HepG2 (cell line): ENCODE measurements at regions not wholly inside any gene's neighbourhood (a gene's known extent, or its start where the extent isn't known, plus 50 kb on each side); places are given as distances from the start of the nearest gene placed in this dataset.

ENCODE experiments used
- ATAC-seq: fragments of 200-7000 bp; cut with Tn5 transposase; 3 replicates; pipeline ENCODE4 v1.9.1; 2020; ENCODE audit warnings: mild to moderate bottlenecking, moderate library complexity
- BruUV-seq: library from RNA; stranded (reverse); fragments of 400-500 nt; replicated peaks from 2 replicates; lab custom pipeline; 2021; lab: Mats Ljungman, UMichigan
- CTCF ChIA-PET: fragments of 300-600 bp; formaldehyde crosslinking; extraction: SDS; loops from one replicate; lab custom pipeline; 2021; ENCODE audit warnings: low total read pairs, inconsistent platforms, low intra/inter-chr PET ratio; lab: Yijun Ruan, JAX
- POLR2A ChIA-PET: fragments of 350-600 bp; sonication (Branson Sonifier 250); formaldehyde crosslinking; loops from one replicate; lab custom pipeline; 2020; ENCODE audit warnings: antibody characterized with exemption, inconsistent platforms; lab: Yijun Ruan, JAX
- DNase-seq: peaks from one replicate; pipeline ENCODE4 v3.0.0-alpha.2; 2015; ENCODE audit warnings: low spot score
- FAIRE-seq: peaks from 3 replicates; lab custom pipeline; 2011; peaks lifted over from hg19 to GRCh38; lab: Jason Lieb, UNC
- H2AFZ ChIP-seq: one replicate; pipeline ENCODE4 v1.6.1; 2011; ENCODE audit warnings: low read length, inconsistent platforms
- H3K27ac ChIP-seq: fragments of 300-600 bp; 3 replicates; pipeline ENCODE4 v1.8.0; 2011; ENCODE audit warnings: mixed run types, mild to moderate bottlenecking, mixed read lengths, low read length, inconsistent platforms; ENCODE audit not compliant: insufficient read depth; ENCODE audit errors: extremely low read length
- H3K27me3 ChIP-seq, 2 experiments: fragments of 200-600 bp in 1 of 2; 2 replicates in 1 of 2; 3 replicates in 1 of 2; pipeline versions ENCODE4 v1.6.0 to v1.8.0; 2011; ENCODE audit warnings: low read length in 2 of 2, mild to moderate bottlenecking in 2 of 2, moderate library complexity in 2 of 2, inconsistent platforms in 1 of 2; ENCODE audit not compliant: insufficient read depth in 2 of 2, control insufficient read depth in 1 of 2
- H3K36me3 ChIP-seq, 2 experiments: fragments of 200-600 bp in 1 of 2; replicated peaks in 1 of 2; 2 replicates in 1 of 2; 3 replicates in 1 of 2; pipeline versions ENCODE4 v1.5.1 to v1.8.0; 2011; ENCODE audit warnings: low read length in 2 of 2, inconsistent platforms in 1 of 2; ENCODE audit not compliant: insufficient read depth in 2 of 2, control insufficient read depth in 1 of 2
- H3K4me1 ChIP-seq: 2 replicates; pipeline ENCODE4 v1.5.1; 2012; ENCODE audit warnings: low read length, inconsistent platforms; ENCODE audit not compliant: insufficient read depth
- H3K4me2 ChIP-seq: 2 replicates; pipeline ENCODE4 v1.6.0; 2011; ENCODE audit warnings: low read depth, low read length, inconsistent platforms
- H3K4me3 ChIP-seq, 3 experiments: fragments of 200-600 bp in 1 of 3; sonication (generic), shearing (Covaris generic) in 1 of 3; replicated peaks in 1 of 3; 2 replicates each; pipeline ENCODE4 v1.5.1; 2011 to 2016; ENCODE audit warnings: low read length in 3 of 3, inconsistent platforms in 2 of 3, low read depth in 2 of 3, mild to moderate bottlenecking in 2 of 3, control low read depth in 1 of 3, mixed read lengths in 1 of 3; ENCODE audit not compliant: insufficient read depth in 1 of 3
- H3K79me2 ChIP-seq: one replicate; pipeline ENCODE4 v1.6.1; 2011; ENCODE audit warnings: low read length, inconsistent platforms; ENCODE audit not compliant: insufficient read depth
- H3K9ac ChIP-seq: 2 replicates; pipeline ENCODE4 v1.6.0; 2011; ENCODE audit warnings: mild to moderate bottlenecking, low read depth, low read length, inconsistent platforms; ENCODE audit not compliant: insufficient read depth
- H3K9me3 ChIP-seq: 2 replicates; pipeline ENCODE4 v1.5.1; 2012; ENCODE audit warnings: mild to moderate bottlenecking, low read length
- H4K20me1 ChIP-seq: 2 replicates; pipeline ENCODE4 v1.6.0; 2011; ENCODE audit warnings: inconsistent platforms, mild to moderate bottlenecking, low read length, moderate library complexity; ENCODE audit not compliant: insufficient read depth
- CREBL2 ChIP-seq: sonication (generic); formaldehyde crosslinking; IDR thresholded peaks from 2 replicates; pipeline ENCODE4 v1.8.1; 2023; ENCODE audit warnings: missing genetic modification reagents, mild to moderate bottlenecking, borderline replicate concordance
- DPF2 ChIP-seq: sonication (generic); formaldehyde crosslinking; IDR thresholded peaks from 2 replicates; pipeline ENCODE4 v1.4.0; 2020; ENCODE audit warnings: mild to moderate bottlenecking, low read depth, missing genetic modification reagents, borderline replicate concordance
- JDP2 ChIP-seq: sonication (generic); formaldehyde crosslinking; IDR thresholded peaks from 2 replicates; pipeline ENCODE4 v1.8.1; 2022; ENCODE audit warnings: missing genetic modification reagents, borderline replicate concordance
- KDM2A ChIP-seq: sonication (generic); formaldehyde crosslinking; IDR thresholded peaks from 2 replicates; pipeline ENCODE4 v1.4.0; 2020; ENCODE audit warnings: low read depth, missing genetic modification reagents, borderline replicate concordance
- KLF16 ChIP-seq, 2 experiments: sonication (generic) in 1 of 2; formaldehyde crosslinking in 1 of 2; IDR thresholded peaks; 2 replicates each; pipeline versions ENCODE4 v1.6.1 to v1.8.0; 2016 to 2023; ENCODE audit warnings: missing genetic modification reagents in 2 of 2, missing compliant biosample characterization in 1 of 2
- POGZ ChIP-seq: sonication (generic); formaldehyde crosslinking; IDR thresholded peaks from 2 replicates; pipeline ENCODE4 v1.4.0; 2020; ENCODE audit warnings: mild to moderate bottlenecking, missing genetic modification reagents
- STAT6 ChIP-seq: sonication (generic); formaldehyde crosslinking; IDR thresholded peaks from 2 replicates; pipeline ENCODE4 v1.4.0; 2020; ENCODE audit warnings: missing genetic modification reagents, mild to moderate bottlenecking, borderline replicate concordance
- TARDBP ChIP-seq: sonication (generic); formaldehyde crosslinking; IDR thresholded peaks from 2 replicates; pipeline ENCODE4 v1.8.0; 2022; ENCODE audit warnings: mild to moderate bottlenecking, missing genetic modification reagents
- ZKSCAN5 ChIP-seq: sonication (generic); formaldehyde crosslinking; IDR thresholded peaks from 2 replicates; pipeline ENCODE4 v1.5.1; 2020; ENCODE audit warnings: mild to moderate bottlenecking, missing genetic modification reagents
- ZMAT3 ChIP-seq: sonication (generic); formaldehyde crosslinking; conservative IDR thresholded peaks from 2 replicates; pipeline ENCODE4 v1.7.0; 2021; ENCODE audit warnings: missing genetic modification reagents
- ZMYM2 ChIP-seq: sonication (generic); formaldehyde crosslinking; IDR thresholded peaks from 2 replicates; pipeline ENCODE4 v1.8.0; 2022; ENCODE audit warnings: mild to moderate bottlenecking, missing genetic modification reagents
- ZNF230 ChIP-seq: sonication (generic); formaldehyde crosslinking; IDR thresholded peaks from 2 replicates; pipeline ENCODE4 v1.4.0; 2020; ENCODE audit warnings: mild to moderate bottlenecking, missing genetic modification reagents
- ZNF234 ChIP-seq: sonication (generic); formaldehyde crosslinking; conservative IDR thresholded peaks from 2 replicates; pipeline ENCODE4 v1.5.1; 2020; ENCODE audit warnings: mild to moderate bottlenecking, missing genetic modification reagents
- ZNF547 ChIP-seq: sonication (generic); formaldehyde crosslinking; IDR thresholded peaks from 2 replicates; pipeline ENCODE4 v1.5.1; 2020; ENCODE audit warnings: mild to moderate bottlenecking, missing genetic modification reagents
- ZUFSP ChIP-seq: sonication (generic); formaldehyde crosslinking; IDR thresholded peaks from 2 replicates; pipeline ENCODE4 v1.9.0; 2021; ENCODE audit warnings: missing genetic modification reagents, mild to moderate bottlenecking, borderline replicate concordance
- WGBS: methylation state at CpG from one replicate; pipeline ENCODE4 v1.1.6; 2017; ENCODE audit warnings: low lambda C conversion rate; 5-methylcytosine and 5-hydroxymethylcytosine counted together
- in situ Hi-C: cut with HindIII; loops from 2 replicates; pipeline ENCODE4 v1.10.0; 2017; ENCODE audit warnings: low pct_unique_long_range_greater_than_20kb; ENCODE audit not compliant: extremely low pct_ligation_motif_present
- intact Hi-C: fragments of 100-400 bp; cut with micrococcal nuclease; formaldehyde crosslinking; loops from one replicate; pipeline ENCODE4 v1.10.0; 2022; ENCODE audit not compliant: unreplicated experiment
- TF ChIP-seq, protein P1 (sequence below): sonication (generic); formaldehyde crosslinking; IDR thresholded peaks from 2 replicates; pipeline ENCODE4 v1.8.1; 2023; ENCODE audit warnings: mild to moderate bottlenecking, inconsistent platforms, moderate library complexity, missing genetic modification reagents, borderline replicate concordance
- TF ChIP-seq, protein P2 (sequence below): sonication (generic); formaldehyde crosslinking; IDR thresholded peaks from 2 replicates; pipeline ENCODE4 v1.5.1; 2020; ENCODE audit warnings: mild to moderate bottlenecking, missing genetic modification reagents, moderate library complexity

GRCh38 chr4:112075906-112076305 is 69.3 kb upstream of the FAM241A start:
- POLR2A ChIA-PET = no interaction called here
- no peak for TF ChIP-seq ZMAT3 (CRISPR knock-in tag)
- no peak for TF ChIP-seq ZKSCAN5 (CRISPR knock-in tag)
- TF ChIP-seq KDM2A (CRISPR knock-in tag) = no peak
- TF ChIP-seq ZMYM2 = no peak
- no peak for TF ChIP-seq ZNF234 (CRISPR knock-in tag)
- no peak for TF ChIP-seq ZNF547 (CRISPR knock-in tag)
- TF ChIP-seq STAT6 = no peak
- TF ChIP-seq, protein P1, sequence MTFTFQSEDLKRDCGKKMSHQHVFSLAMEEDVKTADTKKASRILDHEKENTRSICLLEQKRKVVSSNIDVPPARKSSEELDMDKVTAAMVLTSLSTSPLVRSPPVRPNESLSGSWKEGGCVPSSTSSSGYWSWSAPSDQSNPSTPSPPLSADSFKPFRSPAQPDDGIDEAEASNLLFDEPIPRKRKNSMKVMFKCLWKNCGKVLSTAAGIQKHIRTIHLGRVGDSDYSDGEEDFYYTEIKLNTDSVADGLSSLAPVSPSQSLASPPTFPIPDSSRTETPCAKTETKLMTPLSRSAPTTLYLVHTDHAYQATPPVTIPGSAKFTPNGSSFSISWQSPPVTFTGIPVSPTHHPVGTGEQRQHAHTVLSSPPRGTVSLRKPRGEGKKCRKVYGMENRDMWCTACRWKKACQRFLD (CRISPR knock-in tag) = no peak
- no peak for TF ChIP-seq DPF2 (CRISPR knock-in tag)
- no peak for TF ChIP-seq CREBL2
- no peak for TF ChIP-seq ZUFSP (CRISPR knock-in tag)
- TF ChIP-seq POGZ (CRISPR knock-in tag) = no peak
- no peak for TF ChIP-seq TARDBP (CRISPR knock-in tag)
- TF ChIP-seq, protein P2, sequence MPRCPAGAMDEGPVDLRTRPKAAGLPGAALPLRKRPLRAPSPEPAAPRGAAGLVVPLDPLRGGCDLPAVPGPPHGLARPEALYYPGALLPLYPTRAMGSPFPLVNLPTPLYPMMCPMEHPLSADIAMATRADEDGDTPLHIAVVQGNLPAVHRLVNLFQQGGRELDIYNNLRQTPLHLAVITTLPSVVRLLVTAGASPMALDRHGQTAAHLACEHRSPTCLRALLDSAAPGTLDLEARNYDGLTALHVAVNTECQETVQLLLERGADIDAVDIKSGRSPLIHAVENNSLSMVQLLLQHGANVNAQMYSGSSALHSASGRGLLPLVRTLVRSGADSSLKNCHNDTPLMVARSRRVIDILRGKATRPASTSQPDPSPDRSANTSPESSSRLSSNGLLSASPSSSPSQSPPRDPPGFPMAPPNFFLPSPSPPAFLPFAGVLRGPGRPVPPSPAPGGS (CRISPR knock-in tag) = no peak
- TF ChIP-seq KLF16 (CRISPR knock-in tag; IDR thresholded peaks at IDR 0.05) = no peak
- no peak for TF ChIP-seq ZNF230 (CRISPR knock-in tag)
- TF ChIP-seq JDP2 (CRISPR knock-in tag) = no peak

More at GRCh38 chr4:112075906-112076305, 69.3 kb upstream of the FAM241A start:
- 67% methylated on average over 3 of the region's 3 CpGs for WGBS
- CTCF ChIA-PET = interaction anchor here (1.6 kb wide), 1 partner anchor 448 kb away, joined by 6 read pairs; no protein-coding TSS in a partner anchor
- Histone ChIP-seq H3K4me3 (no peak overlapping the region), H2AFZ (no peak overlapping the region), H3K27ac (no peak overlapping the region), H3K9me3 (no peaks in the 10 kb centered on the region), H3K9ac (no peak overlapping the region), H3K27me3 (no peaks in the 10 kb centered on the region), H3K36me3 (no peaks in the 10 kb centered on the region), H3K4me1 (no peaks in the 10 kb centered on the region), H3K79me2 (no peaks in the 10 kb centered on the region), H4K20me1 (no peaks in the 10 kb centered on the region), H3K4me2 (no peak overlapping the region)
- intact Hi-C loops (loop anchor here (1.0 kb wide), 1 partner anchor 448 kb away; no protein-coding TSS in a partner anchor), in situ Hi-C loops (loop anchor here (10.0 kb wide), 1 partner anchor 449 kb away; no protein-coding TSS in a partner anchor)
- no TSS peak for BruUV-seq
- FAIRE-seq (no peak), ATAC-seq (no peak), DNase-seq (no peak)
